Tibial nerve (tissue), 4 donors: ENCODE measurements at regions not wholly inside any gene's neighbourhood (a gene's known extent, or its start where the extent isn't known, plus 50 kb on each side); places are given as distances from the start of the nearest gene placed in this dataset.

Source experiments
- CTCF ChIP-seq, 5 experiments: fragments of 200-600 bp in 3 of 5; fragments of 450-650 bp in 2 of 5; sonication (generic) in 3 of 5; IDR thresholded peaks; one replicate each; pipeline ENCODE4 v1.5.1; 2016 to 2019; ENCODE audit warnings: antibody characterized with exemption in 5 of 5, mild to moderate bottlenecking in 3 of 5, moderate library complexity in 2 of 5
- EP300 ChIP-seq, 2 donors: sonication (generic); formaldehyde crosslinking; IDR thresholded peaks; one replicate each; pipeline ENCODE4 v1.6.1; 2017; ENCODE audit warnings: antibody characterized with exemption in 2 of 2, mild to moderate bottlenecking in 1 of 2
- POLR2A ChIP-seq, 2 donors: fragments of 450-650 bp; IDR thresholded peaks; one replicate each; pipeline ENCODE4 v1.6.1; 2017; ENCODE audit warnings: antibody characterized with exemption in 2 of 2, mild to moderate bottlenecking in 2 of 2, moderate library complexity in 2 of 2

DNA sequence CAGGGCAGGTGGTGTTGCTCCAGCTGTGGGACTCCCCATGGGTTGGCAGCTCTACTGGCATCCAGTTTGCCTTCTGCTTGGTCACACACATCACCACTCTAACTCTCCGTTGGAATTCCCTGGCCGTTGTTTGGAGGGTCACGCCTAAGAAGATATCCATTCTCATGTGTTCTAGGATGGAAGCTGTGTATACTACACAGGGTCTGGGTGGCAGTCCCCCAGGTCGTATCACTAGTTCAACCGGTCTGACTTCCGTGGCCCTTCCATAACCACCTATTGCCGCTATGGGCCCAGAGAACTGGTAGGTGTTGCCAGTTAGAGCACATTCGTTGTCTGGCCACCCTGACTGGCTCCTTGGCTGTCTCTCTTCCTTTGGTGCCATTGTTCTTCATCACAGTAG lies 456.3 kb downstream of the TMEM121 start:
- TF ChIP-seq POLR2A (IDR thresholded peaks at IDR 0.05), result no peak
- no peak for TF ChIP-seq CTCF (IDR thresholded peaks at IDR 0.05)
- no peak for TF ChIP-seq EP300 (IDR thresholded peaks at IDR 0.05)
